Sigmoid colon (tissue), 6 donors: ENCODE measurements at regions not wholly inside any gene's neighbourhood (a gene's known extent, or its start where the extent isn't known, plus 50 kb on each side); places are given as distances from the start of the nearest gene placed in this dataset.
"Not testable (repeated sequence)": the region's sequence is repeated elsewhere in the genome, so short reads cannot be mapped to it uniquely, and the experiment has no call there.

Experiments
- DNase-seq: peaks from one replicate; pipeline ENCODE4 v3.0.0-alpha.2; 2019
- H3K27ac ChIP-seq, 4 donors: fragments of 200-600 bp; sonication (generic); one replicate each; pipeline ENCODE4 v1.5.1; 2016 to 2019; ENCODE audit warnings: mild to moderate bottlenecking in 1 of 4
- H3K27me3 ChIP-seq, 3 donors: fragments of 200-600 bp; sonication (generic); one replicate each; pipeline ENCODE4 v1.5.1; 2019; ENCODE audit warnings: mild to moderate bottlenecking in 1 of 3
- H3K36me3 ChIP-seq, 4 donors: fragments of 200-600 bp; sonication (generic); one replicate each; pipeline ENCODE4 v1.5.1; 2016 to 2019
- H3K4me1 ChIP-seq, 4 donors: fragments of 200-600 bp; sonication (generic); one replicate each; pipeline ENCODE4 v1.5.1; 2017 to 2019
- H3K4me3 ChIP-seq, 4 donors: fragments of 200-600 bp; sonication (generic); one replicate each; pipeline ENCODE4 v1.5.1; 2017 to 2019; ENCODE audit warnings: mild to moderate bottlenecking in 2 of 4, moderate library complexity in 1 of 4
- H3K9me3 ChIP-seq, 4 donors: fragments of 200-600 bp in 3 of 4; sonication (generic) in 3 of 4; one replicate each; pipeline versions ENCODE4 v1.5.1 to v1.6.1; 2013 to 2019
- EP300 ChIP-seq, 4 donors: sonication (generic); formaldehyde crosslinking; IDR thresholded peaks; one replicate each; pipeline ENCODE4 v1.6.1; 2017; ENCODE audit warnings: antibody characterized with exemption in 4 of 4
- POLR2A ChIP-seq, 2 donors: fragments of 450-650 bp; IDR thresholded peaks; one replicate each; pipeline ENCODE4 v1.6.1; 2016; ENCODE audit warnings: antibody characterized with exemption in 2 of 2, mild to moderate bottlenecking in 2 of 2, moderate library complexity in 2 of 2
- POLR2AphosphoS5 ChIP-seq, 4 donors: sonication (generic); formaldehyde crosslinking; IDR thresholded peaks; one replicate each; pipeline ENCODE4 v1.6.1; 2017; ENCODE audit warnings: antibody characterized with exemption in 4 of 4
- WGBS, 2 donors: extraction: QIAGEN DNeasy Blood & Tissue Kit; methylation state at CpG; one replicate each; pipeline ENCODE4 v1.1.7; 2013; 5-methylcytosine and 5-hydroxymethylcytosine counted together
- intact Hi-C: fragments of 100-400 bp; cut with DNase I; formaldehyde crosslinking; loops from one replicate; pipeline ENCODE4 v1.15.1; 2023
- TF ChIP-seq, protein P1 (sequence below), 4 experiments: fragments of 450-650 bp in 3 of 4; fragments of 200-600 bp in 1 of 4; IDR thresholded peaks; one replicate each; pipeline ENCODE4 v1.5.1; 2016 to 2019; ENCODE audit warnings: antibody characterized with exemption in 4 of 4, mild to moderate bottlenecking in 3 of 4, moderate library complexity in 2 of 4
- donor health status: healthy with polysubstance abuse.
- donor health status: healthy.

DNA sequence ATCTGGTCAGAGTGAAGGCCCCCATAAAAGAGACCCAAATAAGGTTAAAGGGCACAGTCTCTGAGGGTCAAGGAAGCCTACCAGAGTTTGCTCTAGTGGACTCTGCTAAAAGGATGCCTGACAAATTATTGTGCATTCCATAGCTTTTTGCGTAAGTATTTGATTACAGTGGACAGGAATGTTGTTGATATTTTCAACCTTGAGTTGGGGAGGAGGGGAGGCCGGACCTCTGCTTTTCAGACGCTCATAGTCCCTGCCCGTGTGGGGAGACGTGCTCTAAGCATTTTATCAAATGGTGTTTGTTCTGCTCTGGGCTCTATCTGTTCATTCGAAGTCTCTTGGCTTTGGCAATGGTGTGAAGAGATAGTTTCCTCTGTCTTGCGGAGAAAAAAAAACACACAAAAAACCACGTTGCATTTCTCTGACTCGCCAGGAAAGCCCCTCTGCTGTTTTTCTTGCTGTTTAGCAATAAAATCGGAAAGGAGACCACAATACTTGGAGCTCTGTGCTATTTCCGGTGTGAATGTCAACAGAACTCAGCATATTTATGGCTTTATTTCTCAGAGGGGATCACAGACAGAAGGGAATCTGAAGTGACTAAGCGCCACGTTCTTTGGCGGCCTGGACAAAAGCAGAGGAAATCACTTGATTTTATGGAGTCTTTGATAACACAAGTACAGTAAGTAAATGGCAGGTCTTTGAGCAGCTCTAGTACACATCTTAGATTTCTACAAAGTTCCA, 159.8 kb downstream of the ZFP64 start:
- H3K4me3 ChIP-seq = no peak overlapping the region
- intact Hi-C loops = no loop called here
- H3K9me3 ChIP-seq = no peaks in the 10 kb centered on the region
- TF ChIP-seq, protein P1, sequence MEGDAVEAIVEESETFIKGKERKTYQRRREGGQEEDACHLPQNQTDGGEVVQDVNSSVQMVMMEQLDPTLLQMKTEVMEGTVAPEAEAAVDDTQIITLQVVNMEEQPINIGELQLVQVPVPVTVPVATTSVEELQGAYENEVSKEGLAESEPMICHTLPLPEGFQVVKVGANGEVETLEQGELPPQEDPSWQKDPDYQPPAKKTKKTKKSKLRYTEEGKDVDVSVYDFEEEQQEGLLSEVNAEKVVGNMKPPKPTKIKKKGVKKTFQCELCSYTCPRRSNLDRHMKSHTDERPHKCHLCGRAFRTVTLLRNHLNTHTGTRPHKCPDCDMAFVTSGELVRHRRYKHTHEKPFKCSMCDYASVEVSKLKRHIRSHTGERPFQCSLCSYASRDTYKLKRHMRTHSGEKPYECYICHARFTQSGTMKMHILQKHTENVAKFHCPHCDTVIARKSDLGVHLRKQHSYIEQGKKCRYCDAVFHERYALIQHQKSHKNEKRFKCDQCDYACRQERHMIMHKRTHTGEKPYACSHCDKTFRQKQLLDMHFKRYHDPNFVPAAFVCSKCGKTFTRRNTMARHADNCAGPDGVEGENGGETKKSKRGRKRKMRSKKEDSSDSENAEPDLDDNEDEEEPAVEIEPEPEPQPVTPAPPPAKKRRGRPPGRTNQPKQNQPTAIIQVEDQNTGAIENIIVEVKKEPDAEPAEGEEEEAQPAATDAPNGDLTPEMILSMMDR (IDR thresholded peaks at IDR 0.05) = no peak
- TF ChIP-seq POLR2AphosphoS5 (IDR thresholded peaks at IDR 0.05) (no peak), EP300 (IDR thresholded peaks at IDR 0.05) (no peak), POLR2A (IDR thresholded peaks at IDR 0.05) (no peak)
- peaks cover 0 to 9% (median 2%) of the 10 kb centered on the region in 4 donors for H3K4me1 ChIP-seq
- no peaks in the 10 kb centered on the region for H3K27me3 ChIP-seq
- H3K27ac ChIP-seq = no peak overlapping the region
- H3K36me3 ChIP-seq = no peaks in the 10 kb centered on the region
- DNase-seq = no peak
- 4 to 18% methylated on average over 14 of the region's 14 CpGs for WGBS, 2 donors

DNA sequence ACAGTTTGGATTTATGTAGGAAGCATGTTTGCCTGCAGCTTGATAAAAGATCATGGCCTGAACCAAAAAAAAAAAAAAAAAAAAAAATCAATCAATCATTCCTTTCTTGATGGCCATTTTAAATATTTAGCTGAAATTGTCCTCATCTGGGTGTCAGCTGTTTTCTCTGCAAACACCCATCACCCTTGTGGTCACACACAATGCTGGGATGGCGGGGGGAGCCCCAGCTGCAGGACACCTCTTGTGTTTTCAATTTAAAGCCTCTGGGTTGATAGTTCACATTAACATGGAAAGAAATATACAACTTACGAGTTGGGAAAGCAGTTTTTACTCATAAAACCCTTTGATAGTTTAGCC, 160.4 kb downstream of the ZFP64 start:
- Histone ChIP-seq H3K4me3 (no peak overlapping the region), H3K9me3 (no peaks in the 10 kb centered on the region), H3K4me1 (peaks cover 0 to 9% (median 2%) of the 10 kb centered on the region in 4 donors), H3K27me3 (no peaks in the 10 kb centered on the region), H3K27ac (no peak overlapping the region), H3K36me3 (no peaks in the 10 kb centered on the region)
- DNase-seq = no peak
- TF ChIP-seq EP300 (IDR thresholded peaks at IDR 0.05) (no peak), POLR2A (IDR thresholded peaks at IDR 0.05) (no peak), POLR2AphosphoS5 (IDR thresholded peaks at IDR 0.05) (no peak)
- TF ChIP-seq, protein P1 (IDR thresholded peaks at IDR 0.05) = no peak
- intact Hi-C loops = no loop called here
- 53 to 69% methylated on average over 2 of the region's 2 CpGs for WGBS, 2 donors

DNA sequence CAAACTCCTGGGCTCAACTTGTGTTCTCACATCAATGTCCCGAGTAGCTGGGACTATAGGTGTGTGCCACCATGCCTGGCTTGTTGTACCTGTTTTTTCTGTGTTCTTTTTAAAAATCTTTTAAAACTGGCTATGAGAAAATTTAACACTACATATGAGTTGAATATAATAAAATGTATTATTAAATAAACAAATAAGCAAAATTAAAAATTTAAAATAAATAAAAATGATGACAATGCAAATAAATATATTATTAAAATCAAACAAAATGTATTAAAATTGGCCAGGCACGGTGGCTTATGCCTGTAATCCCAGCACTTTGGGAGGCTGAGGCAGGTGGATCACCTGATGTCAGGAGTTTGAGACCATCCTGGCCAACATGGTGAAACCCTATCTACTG, 162.4 kb downstream of the ZFP64 start:
- DNase-seq, H3K27ac ChIP-seq, H3K27me3 ChIP-seq, H3K36me3 ChIP-seq, H3K4me1 ChIP-seq, intact Hi-C loops, H3K4me3 ChIP-seq, H3K9me3 ChIP-seq: not testable (repeated sequence)
- WGBS, 2 donors = 91 to 97% methylated on average over 2 of the region's 2 CpGs

DNA sequence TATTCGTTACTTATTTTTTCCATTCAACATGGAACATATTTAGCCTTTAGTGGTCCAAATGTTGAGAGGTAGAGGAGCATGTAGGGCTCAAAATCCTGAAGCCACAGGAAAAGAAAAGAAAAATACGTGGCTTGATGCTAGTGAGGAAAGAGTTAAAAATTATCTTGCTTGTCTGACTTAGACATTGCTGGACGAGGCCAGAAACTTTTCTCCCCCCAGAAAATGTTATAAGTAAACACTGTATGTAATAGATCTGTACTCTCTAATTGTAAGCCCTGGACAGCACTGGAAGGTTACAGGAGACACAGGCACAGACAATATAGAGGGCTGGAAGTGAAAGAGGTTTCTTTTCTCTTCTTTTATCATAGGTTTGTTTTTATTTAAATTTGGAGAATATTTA, 165.6 kb downstream of the ZFP64 start:
- 57 to 66% methylated on average over 3 of the region's 3 CpGs for WGBS, 2 donors
- Histone ChIP-seq H3K27me3 (no peaks in the 10 kb centered on the region), H3K4me3 (no peak overlapping the region), H3K9me3 (no peaks in the 10 kb centered on the region), H3K4me1 (no peaks in the 10 kb centered on the region), H3K36me3 (no peaks in the 10 kb centered on the region), H3K27ac (no peak overlapping the region)
- TF ChIP-seq EP300 (IDR thresholded peaks at IDR 0.05) = no peak
- DNase-seq = no peak
- intact Hi-C loops = no loop called here

DNA sequence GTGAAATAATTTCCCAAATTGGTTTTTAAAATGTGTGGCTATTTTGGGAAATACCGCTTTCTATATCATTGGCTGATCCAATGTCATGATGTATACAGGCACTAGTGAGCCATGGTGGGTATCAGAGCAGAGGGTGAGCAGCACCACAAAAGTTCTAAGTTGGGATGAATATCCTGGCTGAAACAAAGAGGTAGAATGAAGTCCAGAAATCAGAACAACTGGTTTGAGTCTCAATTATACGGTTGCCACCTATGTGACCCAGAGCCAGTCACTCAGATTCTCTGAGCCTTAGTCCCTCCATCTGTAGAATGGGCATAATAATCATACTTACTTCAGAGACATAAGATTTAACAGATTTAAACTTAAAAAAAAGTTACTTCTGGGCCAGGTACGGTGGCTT, 172.3 kb downstream of the ZFP64 start:
- H3K36me3 ChIP-seq = no peaks in the 10 kb centered on the region
- H3K9me3 ChIP-seq = no peaks in the 10 kb centered on the region
- WGBS, 2 donors = 93 to 97% methylated on average over 3 of the region's 3 CpGs
- no peak overlapping the region for H3K27ac ChIP-seq
- H3K4me3 ChIP-seq = no peak overlapping the region
- no peaks in the 10 kb centered on the region for H3K27me3 ChIP-seq
- DNase-seq = no peak
- TF ChIP-seq POLR2AphosphoS5 (IDR thresholded peaks at IDR 0.05) (no peak), POLR2A (IDR thresholded peaks at IDR 0.05) (no peak), EP300 (IDR thresholded peaks at IDR 0.05) (no peak)
- TF ChIP-seq, protein P1 (IDR thresholded peaks at IDR 0.05) = no peak
- H3K4me1 ChIP-seq = no peaks in the 10 kb centered on the region
- intact Hi-C loops = no loop called here
